NCI-H1436 treated with DMSO at 0.1 percent for 48 hours (cell line): ENCODE measurements at regions not wholly inside any gene's neighbourhood (a gene's known extent, or its start where the extent isn't known, plus 50 kb on each side); places are given as distances from the start of the nearest gene placed in this dataset.
"Not testable (repeated sequence)": the region's sequence is repeated elsewhere in the genome, so short reads cannot be mapped to it uniquely, and the experiment has no call there.

Source experiments
- DNase-seq: peaks from one replicate; lab custom pipeline; 2025; lab: John Stamatoyannopoulos, UW

- no peak for DNase-seq
These were observed 96.5 kb upstream of the PCSK1 start for GRCh38 chr5:96529559-96529958.

GRCh38 chr5:96530901-96531300 is 97.9 kb upstream of the PCSK1 start:
- no peak for DNase-seq

GRCh38 chr5:96533371-96533770 is 100.3 kb upstream of the PCSK1 start:
- DNase-seq, result no peak

- DNase-seq, result no peak
These were observed 104.3 kb upstream of the PCSK1 start for GRCh38 chr5:96537386-96537785.

GRCh38 chr5:96538808-96539250 is 105.8 kb upstream of the PCSK1 start:
- no peak for DNase-seq

GRCh38 chr5:96546120-96546519 is 113.1 kb upstream of the PCSK1 start:
- no peak for DNase-seq

- DNase-seq, result no peak
These were observed 114.4 kb upstream of the PCSK1 start for GRCh38 chr5:96547486-96547885.

GRCh38 chr5:96548905-96549304 is 113.3 kb upstream of the CAST start:
- DNase-seq, result no peak

- not testable (repeated sequence) for DNase-seq
These were observed 101.3 kb upstream of the CAST start for GRCh38 chr5:96560857-96561256.

- DNase-seq, result no peak
These were observed 99.6 kb upstream of the CAST start for GRCh38 chr5:96562614-96563013.

- no peak for DNase-seq
These were observed 98.4 kb upstream of the CAST start for GRCh38 chr5:96563816-96564215.

- no peak for DNase-seq
These were observed 96.5 kb upstream of the CAST start for GRCh38 chr5:96565582-96566265.

- no peak for DNase-seq
These were observed 95.2 kb upstream of the CAST start for GRCh38 chr5:96566833-96567587.

GRCh38 chr5:96569332-96569731 is 92.8 kb upstream of the CAST start:
- DNase-seq, result no peak

- no peak for DNase-seq
These were observed 92.4 kb upstream of the CAST start for GRCh38 chr5:96569770-96570169.

GRCh38 chr5:96572864-96573512 is 89.2 kb upstream of the CAST start:
- DNase-seq, result no peak

GRCh38 chr5:96573513-96573894 is 88.7 kb upstream of the CAST start:
- no peak for DNase-seq

GRCh38 chr5:96576876-96577275 is 85.3 kb upstream of the CAST start:
- no peak for DNase-seq

GRCh38 chr5:96577909-96578308 is 84.3 kb upstream of the CAST start:
- no peak for DNase-seq

- no peak for DNase-seq
These were observed 82.5 kb upstream of the CAST start for GRCh38 chr5:96579711-96580110.

GRCh38 chr5:96582343-96582742 is 79.8 kb upstream of the CAST start:
- DNase-seq, result peak; percentile 26

- DNase-seq, result no peak
These were observed 77.5 kb upstream of the CAST start for GRCh38 chr5:96584712-96585111.

GRCh38 chr5:96588539-96588938 is 73.6 kb upstream of the CAST start:
- no peak for DNase-seq
